Duodenal mucosa (tissue), 2 donors: ENCODE measurements at regions not wholly inside any gene's neighbourhood (a gene's known extent, or its start where the extent isn't known, plus 50 kb on each side); places are given as distances from the start of the nearest gene placed in this dataset.

ENCODE experiments used
- H3K27ac ChIP-seq: one replicate; pipeline ENCODE4 v1.7.0; 2013; ENCODE audit warnings: low read depth, low read length
- H3K27me3 ChIP-seq, 2 donors: one replicate each; pipeline ENCODE4 v1.7.0; 2013; ENCODE audit warnings: low read length in 2 of 2, control low read depth in 1 of 2; ENCODE audit not compliant: insufficient read depth in 2 of 2, control insufficient read depth in 1 of 2
- H3K36me3 ChIP-seq, 2 donors: one replicate each; pipeline ENCODE4 v1.7.0; 2013; ENCODE audit warnings: low read length in 2 of 2, control low read depth in 1 of 2; ENCODE audit not compliant: insufficient read depth in 2 of 2, control insufficient read depth in 1 of 2
- H3K4me1 ChIP-seq, 2 donors: one replicate each; pipeline ENCODE4 v1.7.0; 2013; ENCODE audit warnings: low read length in 2 of 2, control low read depth in 1 of 2; ENCODE audit not compliant: insufficient read depth in 2 of 2, control insufficient read depth in 1 of 2
- H3K4me3 ChIP-seq, 2 donors: one replicate each; pipeline ENCODE4 v1.7.0; 2013; ENCODE audit warnings: low read length in 2 of 2, low read depth in 1 of 2
- H3K9ac ChIP-seq, 2 donors: one replicate each; pipeline ENCODE4 v1.7.0; 2013; ENCODE audit warnings: low read length in 2 of 2, low read depth in 1 of 2
- H3K9me3 ChIP-seq, 2 donors: one replicate each; pipeline ENCODE4 v1.7.0; 2013; ENCODE audit warnings: low read length in 2 of 2, control low read depth in 1 of 2; ENCODE audit not compliant: control insufficient read depth in 1 of 2

DNA sequence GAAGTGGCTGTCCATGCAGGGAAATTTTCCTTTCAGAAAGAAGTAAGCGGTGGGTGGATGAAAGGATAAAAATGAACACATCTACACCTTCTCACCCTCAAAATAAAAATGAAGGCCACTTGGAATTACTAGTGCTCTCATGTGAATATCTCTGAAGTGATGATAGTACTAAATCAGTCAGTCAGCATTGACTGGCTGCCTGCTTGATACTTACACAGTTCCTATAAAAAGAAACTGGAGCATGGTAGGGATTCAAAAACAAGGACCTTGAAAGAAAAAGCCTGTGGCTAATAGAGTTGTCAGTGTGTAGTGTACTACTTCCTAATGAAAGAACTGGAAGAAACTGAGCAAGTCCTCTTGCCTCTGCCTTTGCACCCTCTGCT lies 239.7 kb downstream of the HLX start:
- Histone ChIP-seq H3K36me3 (no peaks in the 10 kb centered on the region), H3K9me3 (no peaks in the 10 kb centered on the region), H3K27ac (no peak overlapping the region)

DNA sequence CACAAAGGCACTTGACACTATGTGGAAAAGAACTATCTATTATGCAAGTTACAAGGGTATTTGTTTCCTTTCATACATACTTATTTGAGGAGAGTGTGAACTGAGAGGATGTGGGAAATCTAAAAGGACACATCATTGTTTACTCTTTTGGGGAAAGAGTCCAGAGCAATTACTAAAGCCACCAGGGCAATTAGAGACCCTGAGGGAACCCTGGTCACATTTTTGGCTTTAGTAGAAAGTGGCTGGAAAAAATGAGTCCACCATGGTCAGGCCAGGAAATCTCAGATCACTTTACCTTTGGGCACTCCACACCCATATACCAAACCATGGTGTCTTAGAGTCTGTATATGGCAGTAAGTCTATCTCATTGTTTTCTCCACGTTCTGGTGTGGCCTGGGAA lies 243.3 kb downstream of the HLX start:
- H3K4me3 ChIP-seq: no peak overlapping the region
- H3K27me3 ChIP-seq: no peaks in the 10 kb centered on the region
- no peak overlapping the region for H3K9ac ChIP-seq
- H3K36me3 ChIP-seq: no peaks in the 10 kb centered on the region
- no peaks in the 10 kb centered on the region for H3K4me1 ChIP-seq
- H3K9me3 ChIP-seq: no peaks in the 10 kb centered on the region
- H3K27ac ChIP-seq: no peak overlapping the region

More for the DNA sequence above, 239.7 kb downstream of the HLX start:
- no peaks in the 10 kb centered on the region for H3K27me3 ChIP-seq
- H3K4me1 ChIP-seq: no peaks in the 10 kb centered on the region
- H3K4me3 ChIP-seq: no peak overlapping the region
- H3K9ac ChIP-seq: no peak overlapping the region

DNA sequence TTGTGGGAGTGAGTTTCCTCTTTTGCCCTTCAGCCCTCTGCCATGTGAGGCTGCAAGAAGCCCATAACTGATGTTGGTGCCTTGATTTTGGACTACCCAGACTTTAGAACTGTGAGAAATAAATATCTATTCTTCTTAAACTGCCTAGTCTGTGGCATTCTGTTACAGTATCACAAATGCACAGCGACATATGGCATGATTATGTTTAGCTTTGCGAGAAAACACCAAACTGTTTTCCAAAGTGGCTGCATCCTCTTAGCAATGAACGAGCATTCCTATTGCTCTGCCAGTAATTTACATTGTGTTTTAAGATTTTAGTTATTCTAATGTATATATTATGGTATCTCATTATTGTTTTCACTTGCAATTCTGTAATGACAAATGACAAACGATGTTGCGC lies 246.7 kb downstream of the HLX start:
- Histone ChIP-seq H3K4me3 (no peak overlapping the region), H3K36me3 (no peaks in the 10 kb centered on the region), H3K9ac (no peak overlapping the region)

DNA sequence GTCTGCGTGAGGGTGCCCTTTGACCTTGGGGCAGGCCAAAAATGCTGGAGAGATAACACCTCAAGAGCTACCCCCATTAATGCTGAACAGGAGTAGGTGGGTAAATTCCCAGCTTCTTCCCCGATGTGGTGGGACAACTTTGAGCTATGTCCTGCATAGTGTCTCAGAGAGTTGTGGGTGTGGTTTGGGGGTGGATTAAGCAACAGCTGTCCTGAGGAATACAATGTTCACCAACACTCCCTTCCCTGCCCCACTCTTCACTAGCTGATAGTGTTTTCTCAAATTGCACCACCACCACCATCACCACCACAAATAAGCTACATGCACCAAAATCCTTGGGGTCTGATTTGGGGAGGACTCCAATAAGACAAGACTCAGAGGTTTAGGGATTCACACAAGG lies 258.4 kb downstream of the HLX start:
- Histone ChIP-seq H3K36me3 (no peaks in the 10 kb centered on the region), H3K9ac (no peak overlapping the region), H3K9me3 (no peaks in the 10 kb centered on the region), H3K4me1 (no peaks in the 10 kb centered on the region), H3K27me3 (no peaks in the 10 kb centered on the region), H3K4me3 (no peak overlapping the region), H3K27ac (no peak overlapping the region)

More for the DNA sequence above, 246.7 kb downstream of the HLX start:
- Histone ChIP-seq H3K27ac (no peak overlapping the region), H3K27me3 (no peaks in the 10 kb centered on the region), H3K4me1 (no peaks in the 10 kb centered on the region), H3K9me3 (no peaks in the 10 kb centered on the region)

DNA sequence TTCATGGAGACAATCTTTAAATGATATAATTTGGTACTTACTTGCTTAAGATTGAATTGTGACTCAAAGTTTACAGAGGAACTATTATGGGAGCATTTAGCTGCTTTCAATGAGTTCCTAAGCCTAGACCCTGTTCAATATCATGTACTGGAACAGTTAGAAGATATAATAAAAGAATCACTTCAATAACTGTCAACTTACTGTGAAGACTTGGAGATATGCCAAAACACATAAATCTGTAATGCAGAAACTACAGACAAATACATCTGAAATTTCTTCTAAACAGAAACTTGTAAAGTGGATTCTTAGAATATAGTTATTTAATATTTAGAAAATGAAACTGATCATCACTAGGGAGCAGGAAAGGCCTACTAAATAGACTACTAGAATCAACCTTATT lies 259.3 kb downstream of the HLX start:
- Histone ChIP-seq H3K4me3 (no peak overlapping the region), H3K4me1 (no peaks in the 10 kb centered on the region), H3K27ac (no peak overlapping the region), H3K36me3 (no peaks in the 10 kb centered on the region), H3K27me3 (no peaks in the 10 kb centered on the region), H3K9me3 (no peaks in the 10 kb centered on the region), H3K9ac (no peak overlapping the region)

DNA sequence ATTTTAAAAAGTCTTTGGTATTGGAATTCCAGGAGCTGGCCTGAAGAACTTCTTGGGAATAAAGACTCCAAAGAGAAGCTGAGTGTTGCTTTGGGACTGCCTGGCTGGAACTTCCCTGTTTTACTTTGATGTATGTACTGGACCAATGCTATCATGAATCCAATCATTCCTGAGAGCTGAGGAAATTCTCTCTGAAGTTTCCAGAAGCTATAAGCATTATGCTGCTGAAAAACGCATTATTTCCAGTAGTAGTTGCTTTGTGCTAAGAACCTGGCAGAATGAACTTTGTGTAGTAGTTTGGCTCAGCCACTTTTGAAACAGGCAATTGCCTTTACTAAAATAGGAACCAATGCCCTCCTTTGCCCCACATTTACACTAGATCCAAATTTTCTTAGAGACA lies 260.7 kb downstream of the HLX start:
- no peaks in the 10 kb centered on the region for H3K9me3 ChIP-seq
- no peak overlapping the region for H3K27ac ChIP-seq
- no peaks in the 10 kb centered on the region for H3K36me3 ChIP-seq
- H3K4me3 ChIP-seq: no peak overlapping the region
- H3K9ac ChIP-seq: no peak overlapping the region
- H3K27me3 ChIP-seq: no peaks in the 10 kb centered on the region
- H3K4me1 ChIP-seq: no peaks in the 10 kb centered on the region

DNA sequence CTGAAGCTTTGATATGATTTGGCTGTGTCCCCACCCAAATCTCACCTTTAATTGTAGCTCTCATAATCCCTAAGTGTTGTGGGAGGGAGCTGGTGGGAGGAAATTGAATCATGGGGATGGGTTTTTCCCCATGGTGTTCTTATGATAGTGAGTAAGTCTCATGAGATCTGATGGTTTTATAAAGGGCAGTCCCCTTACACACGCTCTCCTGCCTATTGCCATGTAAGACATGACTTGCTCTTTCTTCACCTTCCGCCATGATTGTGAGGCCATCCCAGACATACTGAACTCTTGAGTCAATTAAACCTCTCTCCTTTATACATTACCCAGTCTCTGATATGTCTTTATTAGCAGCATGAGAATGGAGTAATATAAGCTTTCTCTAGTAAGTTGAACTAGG lies 261.9 kb downstream of the HLX start:
- Histone ChIP-seq H3K9ac (no peak overlapping the region), H3K9me3 (no peaks in the 10 kb centered on the region), H3K27me3 (no peaks in the 10 kb centered on the region), H3K27ac (no peak overlapping the region), H3K36me3 (no peaks in the 10 kb centered on the region), H3K4me1 (no peaks in the 10 kb centered on the region), H3K4me3 (no peak overlapping the region)

DNA sequence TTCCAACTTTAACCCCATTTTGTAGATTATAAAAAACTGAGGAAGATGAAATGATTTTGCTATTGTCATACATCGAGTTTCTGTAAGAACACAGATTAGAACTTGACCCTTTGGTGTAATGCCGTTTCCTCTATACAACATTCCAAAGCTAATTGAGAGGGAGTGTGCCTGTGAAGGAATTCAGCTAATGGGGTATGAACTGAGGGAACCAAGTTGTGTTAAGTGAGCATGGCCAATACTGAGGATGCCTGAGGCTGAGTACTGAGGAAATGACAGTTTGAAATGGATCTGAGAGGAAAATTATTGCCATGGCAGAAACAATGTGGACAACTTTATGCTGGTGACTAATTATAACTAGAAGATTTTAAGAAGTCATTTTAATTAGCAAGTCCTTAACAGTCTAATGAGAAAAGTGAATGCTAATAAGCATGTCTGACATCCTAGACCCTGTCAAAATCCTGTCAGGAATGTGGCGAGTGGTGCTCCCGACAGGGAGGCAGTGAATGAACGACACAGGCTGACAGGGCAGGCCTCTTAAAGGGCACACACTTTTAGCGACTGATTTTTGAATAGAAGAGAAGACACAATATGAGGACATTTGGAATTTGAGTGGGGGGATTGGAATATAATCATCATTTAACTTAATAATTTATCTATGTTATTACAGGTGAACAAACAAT lies 262.5 kb downstream of the HLX start:
- Histone ChIP-seq H3K36me3 (no peaks in the 10 kb centered on the region), H3K9ac (no peak overlapping the region), H3K4me1 (no peaks in the 10 kb centered on the region), H3K4me3 (no peak overlapping the region), H3K9me3 (no peaks in the 10 kb centered on the region), H3K27me3 (no peaks in the 10 kb centered on the region), H3K27ac (no peak overlapping the region)

DNA sequence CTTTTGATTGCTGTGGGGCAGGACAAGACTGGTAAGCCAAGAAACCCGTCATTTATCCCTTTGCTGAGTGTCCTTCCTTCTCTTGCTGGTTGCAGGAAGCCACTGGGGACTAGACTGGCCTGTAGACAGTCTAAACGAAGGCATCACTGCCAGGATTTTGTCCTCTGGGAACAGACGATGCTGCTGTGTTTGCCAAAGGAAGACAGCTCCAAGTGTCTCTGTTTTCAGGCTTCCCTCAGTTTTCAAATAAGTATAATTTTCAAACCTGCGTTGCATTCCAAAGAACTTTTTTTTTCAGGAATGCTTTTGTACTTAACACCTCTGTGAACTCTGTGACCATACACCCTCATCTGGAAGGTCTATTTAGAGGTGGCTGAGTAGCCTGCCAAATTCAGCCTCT lies 269.4 kb downstream of the HLX start:
- no peaks in the 10 kb centered on the region for H3K36me3 ChIP-seq
- H3K9me3 ChIP-seq: no peaks in the 10 kb centered on the region
- no peak overlapping the region for H3K9ac ChIP-seq
- no peaks in the 10 kb centered on the region for H3K27me3 ChIP-seq
- no peaks in the 10 kb centered on the region for H3K4me1 ChIP-seq
- no peak overlapping the region for H3K27ac ChIP-seq
- no peak overlapping the region for H3K4me3 ChIP-seq

DNA sequence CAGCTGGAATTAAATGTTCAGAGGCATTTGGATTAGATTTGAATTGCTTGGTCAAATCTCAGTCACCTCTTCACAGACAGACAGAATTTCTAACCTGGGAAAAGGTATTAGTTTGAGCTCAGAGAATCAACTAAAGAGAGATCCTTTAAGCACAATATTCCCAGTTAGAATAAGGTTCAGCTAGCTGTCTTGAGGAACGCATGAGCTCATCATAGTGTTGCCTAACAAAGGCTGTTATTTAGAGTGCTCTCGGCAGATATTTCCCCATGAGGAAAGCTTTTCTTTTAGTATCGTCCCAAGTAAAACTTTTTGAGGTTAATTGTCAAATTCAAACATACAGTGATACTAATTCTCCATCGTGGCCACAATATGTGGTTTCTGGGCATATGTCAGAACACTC lies 269.9 kb downstream of the HLX start:
- no peaks in the 10 kb centered on the region for H3K4me1 ChIP-seq
- no peaks in the 10 kb centered on the region for H3K9me3 ChIP-seq
- no peak overlapping the region for H3K4me3 ChIP-seq
- no peak overlapping the region for H3K9ac ChIP-seq
- H3K27me3 ChIP-seq: no peaks in the 10 kb centered on the region
- H3K27ac ChIP-seq: no peak overlapping the region
- no peaks in the 10 kb centered on the region for H3K36me3 ChIP-seq
